ENCODE measurements at regions not wholly inside any gene's neighbourhood (a gene's known extent, or its start where the extent isn't known, plus 50 kb on each side); places are given as distances from the start of the nearest gene placed in this dataset.

- no peak for DNase-seq (ENCODE audit: low spot score)
Observed at GRCh38 chr2:191738003-191738402, 60.1 kb downstream of the NABP1 start.

DNA sequence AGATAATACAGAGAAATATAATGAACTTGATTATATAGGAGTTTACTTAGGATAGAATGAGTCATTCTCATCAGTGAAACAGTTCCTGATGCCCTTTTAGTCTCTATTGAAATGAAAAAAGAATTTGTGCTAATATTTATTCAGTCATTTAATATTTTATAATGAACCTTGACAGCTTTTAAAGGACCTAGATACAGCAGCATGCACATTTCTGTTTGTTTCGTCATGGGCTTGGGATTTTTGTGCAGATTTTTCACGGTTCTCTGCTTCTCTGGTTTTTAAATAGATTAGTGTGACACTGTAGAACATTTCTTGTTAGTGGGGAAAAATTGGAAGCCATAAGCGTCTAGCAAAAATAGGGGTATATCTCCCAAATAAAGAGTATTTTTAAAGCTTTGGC is 60.7 kb downstream of the NABP1 start:
- DNase-seq (ENCODE audit: low spot score): no peak

- no peak for DNase-seq (ENCODE audit: low spot score)
Observed at GRCh38 chr2:191739194-191739593, 61.3 kb downstream of the NABP1 start.

- no peak for DNase-seq (ENCODE audit: low spot score)
Observed at GRCh38 chr2:191740016-191740419, 62.1 kb downstream of the NABP1 start.

GRCh38 chr2:191740759-191741158 is 62.8 kb downstream of the NABP1 start:
- DNase-seq (ENCODE audit: low spot score): no peak

DNA sequence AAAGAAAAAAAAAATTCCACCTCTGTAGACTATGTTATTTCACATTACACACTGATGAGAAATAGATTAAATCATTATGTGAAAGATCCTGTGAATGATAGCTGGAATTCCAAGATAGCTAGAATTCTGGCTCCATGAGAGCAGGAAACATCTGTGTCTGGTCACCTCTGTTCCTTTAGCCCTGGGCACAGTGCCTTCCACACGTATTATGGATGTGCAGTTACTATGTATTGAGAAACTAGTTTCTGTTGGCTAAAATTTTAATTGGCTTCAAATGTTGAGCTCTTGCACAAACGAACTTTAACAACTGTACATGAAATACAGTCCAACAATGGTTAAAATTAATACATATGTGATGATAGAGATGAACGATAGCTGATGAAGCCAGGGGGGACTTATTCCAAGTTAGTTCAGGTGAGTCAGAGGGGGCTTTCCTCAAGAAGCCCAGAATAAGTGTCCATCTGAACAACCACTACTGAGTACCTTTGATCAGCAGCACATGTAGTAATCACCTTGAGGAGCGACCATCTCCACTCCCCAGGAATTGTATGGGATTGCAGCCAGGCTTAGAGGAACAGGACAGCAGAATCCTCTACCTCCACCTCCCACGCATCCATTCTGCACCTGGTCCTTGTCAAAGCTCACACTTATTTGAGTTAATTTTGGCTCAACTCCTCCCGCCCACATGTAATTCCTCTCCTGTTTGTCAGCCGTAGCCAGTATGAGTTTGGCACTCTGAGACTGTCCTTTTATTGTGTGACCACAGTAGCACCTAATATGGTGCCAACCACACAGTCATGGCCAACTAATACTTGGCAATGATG is 68.6 kb downstream of the NABP1 start:
- DNase-seq (ENCODE audit: low spot score): no peak

- no peak for DNase-seq (ENCODE audit: low spot score)
Observed at GRCh38 chr2:191747170-191747530, 69.2 kb downstream of the NABP1 start.

GRCh38 chr2:191748059-191748461 is 70.1 kb downstream of the NABP1 start:
- DNase-seq (ENCODE audit: low spot score): no peak

DNA sequence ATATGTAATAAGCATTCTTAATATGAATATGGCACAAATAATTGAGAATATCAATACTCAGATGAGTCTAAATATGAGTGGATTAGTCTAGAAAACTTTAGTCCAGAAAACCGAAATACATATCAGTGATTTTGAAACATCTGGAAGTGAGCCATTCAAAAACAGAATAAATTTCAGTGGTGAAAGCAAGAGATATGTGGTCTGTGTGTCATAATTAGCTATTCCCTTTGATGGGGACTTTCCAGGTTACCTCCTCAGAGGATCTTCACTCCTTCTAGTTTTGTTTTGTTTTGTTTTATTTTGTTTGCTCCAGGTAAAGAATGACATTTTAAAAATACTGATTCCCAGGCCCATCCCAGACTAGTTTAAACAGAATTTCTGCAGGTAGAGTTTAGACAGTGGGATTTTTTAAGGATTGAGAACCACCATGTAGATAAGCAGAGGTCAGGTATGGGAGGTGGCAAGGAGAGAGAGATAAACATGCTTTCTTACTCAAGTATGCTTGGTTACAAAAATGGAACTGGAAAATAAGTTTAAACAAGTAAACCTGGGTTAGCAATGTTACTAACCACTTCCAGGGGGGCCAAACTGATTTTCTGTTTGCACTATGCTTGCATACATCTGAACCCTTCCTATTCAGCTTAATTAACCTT is 70.7 kb downstream of the NABP1 start:
- no peak for DNase-seq (ENCODE audit: low spot score)

DNA sequence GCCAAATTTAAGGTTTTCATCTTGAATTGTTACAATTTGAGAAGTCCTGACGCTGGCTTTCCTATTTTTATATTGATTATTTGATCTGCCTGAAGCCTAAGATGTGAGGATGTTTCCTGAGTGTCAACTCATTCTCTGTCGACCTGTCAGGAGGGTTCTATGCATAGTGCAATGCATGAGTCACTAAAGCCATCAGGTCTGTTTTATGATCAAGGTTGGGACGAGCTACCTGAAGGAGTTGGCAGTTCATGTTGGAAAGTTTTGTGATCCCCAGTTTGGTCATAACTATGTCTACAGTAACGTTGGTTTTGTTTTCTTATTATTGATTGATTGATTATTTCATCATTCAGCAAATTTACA is 71.2 kb downstream of the NABP1 start:
- no peak for DNase-seq (ENCODE audit: low spot score)

DNA sequence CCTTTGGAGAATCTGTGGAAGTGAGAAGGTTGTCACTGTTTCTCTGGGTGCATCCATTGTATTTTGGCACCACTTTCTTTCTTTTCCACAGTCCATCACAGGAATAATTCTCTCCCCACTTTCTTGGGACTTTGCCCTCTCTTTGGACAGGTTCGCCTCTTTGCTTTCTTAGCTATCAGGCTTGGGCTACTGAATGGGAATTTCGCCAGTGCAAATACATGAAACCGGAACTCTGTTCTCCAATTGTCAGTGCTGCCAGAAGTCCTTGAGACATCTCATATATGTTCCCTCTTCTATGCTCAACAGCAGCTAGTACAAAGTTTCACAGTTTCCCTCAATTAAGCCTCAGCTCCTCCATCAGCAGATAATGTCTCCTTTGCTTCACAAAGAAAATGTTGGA is 76.2 kb downstream of the NABP1 start:
- DNase-seq (ENCODE audit: low spot score): no peak

GRCh38 chr2:191756761-191757160 is 78.8 kb downstream of the NABP1 start:
- no peak for DNase-seq (ENCODE audit: low spot score)

DNA sequence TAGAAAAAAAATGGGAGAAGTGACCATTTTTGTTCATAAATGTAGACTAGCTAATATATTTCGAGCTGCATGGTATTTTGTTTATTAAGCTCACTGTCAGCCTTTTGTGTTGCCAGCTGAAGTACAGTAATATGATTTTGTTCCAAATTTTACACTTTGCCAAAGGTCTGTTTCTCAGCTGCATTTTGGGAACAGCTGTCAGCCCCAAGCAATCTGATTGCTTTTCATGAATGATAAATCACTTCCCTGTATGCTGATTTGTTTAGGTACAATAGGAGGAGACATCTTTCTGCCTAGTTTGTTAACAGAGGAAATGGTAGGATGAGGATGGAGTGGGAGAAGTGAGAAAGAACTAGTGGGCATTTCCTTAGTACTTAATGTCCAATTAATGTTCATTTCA is 79.3 kb downstream of the NABP1 start:
- no peak for DNase-seq (ENCODE audit: low spot score)

DNA sequence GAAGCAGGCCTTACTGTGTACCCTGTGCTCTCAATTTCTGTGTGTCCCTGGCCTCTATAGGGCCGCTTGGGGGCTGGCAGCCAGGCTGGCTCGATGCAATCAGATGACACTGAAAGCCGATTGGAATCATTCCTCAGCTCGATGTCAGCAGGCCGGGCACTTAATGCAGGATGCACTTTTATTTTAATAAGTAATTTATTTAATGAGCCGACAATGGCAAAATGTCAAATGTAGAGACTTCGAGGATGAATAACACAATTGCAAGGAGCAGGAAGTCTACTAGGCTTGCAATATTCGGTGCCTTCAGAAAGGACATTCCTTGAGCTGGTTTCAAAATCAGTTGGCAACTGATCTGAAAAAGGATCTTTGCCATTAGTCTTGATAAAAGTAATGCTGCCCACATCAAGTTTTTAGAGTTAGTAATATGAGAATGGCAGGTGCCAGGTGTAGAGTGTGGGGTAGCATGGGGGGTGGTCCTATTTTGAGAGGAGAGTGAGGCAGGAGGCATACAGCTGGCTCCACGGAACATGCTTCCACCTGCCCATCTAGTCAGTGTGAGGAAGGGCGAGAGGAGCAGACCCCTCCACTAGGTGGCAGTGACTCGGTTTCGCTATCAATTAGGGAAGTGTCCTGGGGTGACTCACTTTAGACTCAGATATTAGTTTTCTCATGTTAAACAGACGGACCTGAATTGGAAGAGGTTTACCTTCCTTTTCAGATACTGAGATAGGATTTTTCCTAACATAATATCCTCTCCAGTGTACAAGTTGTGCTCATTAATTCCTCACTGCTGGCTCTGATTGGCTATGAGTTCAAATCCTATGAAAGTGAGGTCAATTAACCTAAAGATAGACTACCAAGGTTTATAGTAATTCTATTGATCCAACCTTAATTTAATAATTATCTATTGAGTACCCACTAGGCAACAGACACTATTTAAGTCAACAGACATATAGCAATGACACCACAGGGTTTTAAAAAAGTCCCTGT is 80.9 kb downstream of the NABP1 start:
- DNase-seq (ENCODE audit: low spot score): peak; percentile 64

DNA sequence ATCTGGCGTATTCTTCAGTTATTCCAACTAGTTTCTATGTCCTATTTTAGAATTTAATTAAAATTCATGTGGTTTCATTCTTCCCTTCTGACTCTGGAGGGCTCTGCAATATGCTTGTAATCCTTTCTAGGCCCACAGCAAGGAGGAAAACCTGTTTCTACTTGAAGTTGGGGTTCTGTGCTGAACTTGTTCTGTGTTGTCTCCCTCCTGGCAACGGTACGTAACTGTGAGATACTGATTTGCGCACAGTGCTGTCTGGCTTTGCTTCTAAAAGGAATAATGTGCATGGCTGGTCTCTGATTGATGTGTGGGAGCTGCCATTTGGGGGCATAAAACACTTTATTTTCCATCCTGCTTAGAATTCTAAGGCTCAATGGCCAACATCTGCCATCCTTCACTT is 81.7 kb downstream of the NABP1 start:
- DNase-seq (ENCODE audit: low spot score): no peak

- DNase-seq (ENCODE audit: low spot score): no peak
Observed at GRCh38 chr2:191760655-191761262, 82.8 kb downstream of the NABP1 start.

DNA sequence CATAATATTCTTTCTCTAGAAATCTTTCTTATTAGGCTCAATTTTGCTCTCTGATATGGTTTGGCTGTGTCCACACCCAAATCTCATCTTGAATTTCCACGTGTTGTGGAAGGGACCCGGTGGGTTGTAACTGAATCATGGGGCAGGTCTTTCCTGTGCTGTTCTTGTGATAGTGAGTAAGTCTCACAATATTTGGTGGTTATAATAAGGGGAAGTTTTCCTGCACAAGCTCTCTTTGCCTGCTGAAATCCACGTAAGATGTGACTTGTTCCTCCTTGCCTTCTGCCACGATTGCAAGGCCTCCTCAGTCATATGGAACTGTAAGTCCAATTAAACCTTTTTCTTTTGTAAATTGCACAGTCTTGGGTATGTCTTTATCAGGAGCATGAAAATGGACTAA is 73.8 kb downstream of the CAVIN2 start:
- DNase-seq (ENCODE audit: low spot score): no peak

DNA sequence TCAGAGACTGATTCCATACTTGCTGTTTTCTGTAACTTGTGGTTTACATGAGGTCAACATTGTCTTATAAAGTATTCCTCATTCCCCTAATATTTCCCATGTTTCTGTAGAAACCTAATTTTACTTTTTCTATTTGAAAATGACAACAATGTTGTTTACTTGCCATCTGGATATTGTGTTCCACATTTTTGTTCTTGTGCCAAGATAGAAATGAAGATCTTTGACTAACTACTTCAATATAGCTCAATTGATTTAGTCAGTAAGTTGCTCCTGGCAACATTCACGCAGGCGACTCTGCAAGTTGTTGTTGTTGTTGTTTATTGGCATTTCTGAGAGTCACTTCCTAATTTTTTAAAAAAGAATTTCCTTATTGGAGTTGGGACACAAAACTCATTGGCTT is 69.5 kb downstream of the CAVIN2 start:
- DNase-seq (ENCODE audit: low spot score): no peak

DNA sequence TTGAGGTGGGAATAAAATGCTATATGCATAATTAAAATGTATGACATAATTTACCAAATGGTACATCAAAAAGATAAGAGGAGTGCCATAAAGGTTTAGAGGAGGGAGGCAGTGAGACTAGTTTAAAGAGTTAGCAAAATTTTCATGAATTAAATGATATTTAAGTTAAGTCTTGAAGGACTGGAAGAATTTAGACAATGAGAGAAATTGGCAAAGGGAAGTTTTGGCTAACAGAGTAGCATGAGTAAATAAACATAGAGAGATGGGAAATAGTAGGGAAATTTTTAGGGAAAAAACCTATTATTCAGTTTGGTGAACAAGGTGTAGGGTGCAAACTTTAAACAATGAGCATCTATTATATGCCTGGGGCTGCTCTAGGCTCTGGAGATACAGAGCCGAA is 68.8 kb downstream of the CAVIN2 start:
- DNase-seq (ENCODE audit: low spot score): no peak

DNA sequence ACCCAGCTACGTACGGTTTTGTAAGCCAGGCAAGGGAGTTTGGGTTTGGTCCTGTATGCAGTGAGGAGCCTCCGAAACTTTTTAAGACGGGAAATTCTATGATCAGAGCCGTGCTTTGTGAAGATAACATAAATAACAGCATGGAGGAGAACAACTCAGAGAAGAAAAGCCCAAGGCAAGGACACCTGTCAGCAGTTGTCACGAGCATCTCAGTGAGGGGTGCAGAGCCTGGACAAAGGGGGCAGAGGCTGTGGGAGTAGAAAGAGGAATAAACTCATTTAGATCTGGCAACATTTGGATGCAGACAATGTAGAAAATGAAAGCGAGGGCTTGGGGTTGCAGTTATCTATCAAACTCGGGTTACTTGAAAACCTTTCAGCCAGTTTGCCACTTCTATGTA is 64.5 kb downstream of the CAVIN2 start:
- DNase-seq (ENCODE audit: low spot score): no peak

DNA sequence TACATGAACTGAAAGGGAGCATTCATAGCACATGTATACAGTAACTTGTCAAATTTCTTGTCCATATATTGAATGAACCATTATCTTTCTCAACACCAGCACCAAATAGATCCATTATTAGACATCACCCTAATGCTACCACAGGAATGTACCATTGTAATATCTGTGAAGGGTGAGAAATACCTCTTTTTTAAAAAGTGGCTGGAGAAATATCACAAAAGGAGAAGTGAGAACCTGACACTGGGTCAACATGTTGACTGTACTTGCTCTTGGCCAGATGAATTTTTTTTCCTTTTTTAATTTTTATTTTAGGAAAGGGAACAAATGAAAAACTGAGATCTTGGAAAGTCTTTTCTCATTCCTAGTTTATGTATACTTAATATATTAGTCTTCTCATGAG is 63.5 kb downstream of the CAVIN2 start:
- no peak for DNase-seq (ENCODE audit: low spot score)

All from ureter (tissue), 1 donor.